GM19035 (cell line): ENCODE measurements at regions not wholly inside any gene's neighbourhood (a gene's known extent, or its start where the extent isn't known, plus 50 kb on each side); places are given as distances from the start of the nearest gene placed in this dataset.
"Not testable (repeated sequence)": the region's sequence is repeated elsewhere in the genome, so short reads cannot be mapped to it uniquely, and the experiment has no call there.

Experiments
- ATAC-seq: cut with Tn5 transposase; IDR thresholded peaks from one replicate; pipeline ENCODE4 v1.9.1; 2021; ENCODE audit not compliant: unreplicated experiment

GRCh38 chr6:115873901-115874300 lies 186.8 kb downstream of the FRK start:
- ATAC-seq: no peak

- no peak for ATAC-seq
Measured at GRCh38 chr6:115870464-115870863, 190.2 kb downstream of the FRK start.

DNA sequence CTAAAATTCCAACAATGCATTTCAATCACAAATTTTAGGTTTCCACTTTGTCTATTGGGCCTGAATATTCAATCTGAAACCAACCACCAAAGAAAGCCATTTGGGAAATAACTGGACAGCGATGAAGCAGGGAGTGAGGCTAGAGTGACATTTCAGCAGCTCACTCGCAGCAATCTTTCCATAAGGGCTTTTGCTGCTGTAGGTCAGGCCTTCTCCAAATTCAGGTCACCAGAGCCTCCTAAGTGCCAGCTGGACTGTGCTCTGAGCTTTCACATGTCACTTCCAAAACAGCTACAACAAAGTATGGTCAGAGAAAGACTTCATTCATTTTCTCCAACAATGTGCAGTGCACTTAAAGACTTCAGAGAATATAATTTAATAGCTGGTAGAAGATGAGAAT lies 194.8 kb downstream of the FRK start:
- ATAC-seq: no peak

DNA sequence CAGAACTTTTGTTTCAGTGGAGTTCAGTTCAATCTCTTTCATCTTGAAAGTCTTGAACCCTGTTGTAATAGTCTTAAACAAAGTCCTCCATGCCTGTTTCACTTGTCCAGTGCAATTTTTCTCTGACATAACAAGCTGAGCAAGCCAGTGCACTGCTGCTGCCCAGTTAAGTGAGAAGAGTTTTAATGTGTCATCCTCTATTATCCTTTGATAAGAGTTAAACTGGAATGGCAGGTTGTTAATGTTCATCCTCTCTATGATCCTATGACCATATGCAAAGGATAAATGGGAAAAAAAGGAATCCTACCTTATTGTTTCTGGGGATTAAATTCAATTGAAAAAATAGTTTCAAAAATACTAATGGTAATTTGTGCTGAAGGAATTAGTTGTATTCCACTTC lies 197.5 kb downstream of the FRK start:
- ATAC-seq: no peak

DNA sequence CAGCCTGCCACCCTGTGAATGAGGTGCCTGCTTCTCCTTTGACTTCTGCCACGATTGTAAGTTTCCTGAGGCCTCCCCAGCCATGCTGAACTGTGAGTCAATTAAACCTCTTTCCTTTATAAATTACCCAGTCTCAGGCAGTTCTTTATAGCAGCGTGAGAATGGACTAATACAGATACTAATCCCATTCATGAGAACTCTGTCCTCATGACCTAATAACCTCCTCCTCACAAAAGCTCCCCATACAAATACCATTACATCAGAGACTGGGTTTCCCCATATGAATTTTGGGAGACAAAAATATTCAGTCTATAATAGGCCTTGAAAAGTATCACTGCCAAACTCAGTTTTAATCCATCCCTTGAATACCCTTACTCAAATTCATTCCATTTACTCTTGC lies 199.0 kb downstream of the FRK start:
- ATAC-seq: not testable (repeated sequence)

GRCh38 chr6:115859577-115859976 lies 201.1 kb downstream of the FRK start:
- not testable (repeated sequence) for ATAC-seq

GRCh38 chr6:115854866-115855665 lies 205.6 kb downstream of the FRK start:
- no peak for ATAC-seq

DNA sequence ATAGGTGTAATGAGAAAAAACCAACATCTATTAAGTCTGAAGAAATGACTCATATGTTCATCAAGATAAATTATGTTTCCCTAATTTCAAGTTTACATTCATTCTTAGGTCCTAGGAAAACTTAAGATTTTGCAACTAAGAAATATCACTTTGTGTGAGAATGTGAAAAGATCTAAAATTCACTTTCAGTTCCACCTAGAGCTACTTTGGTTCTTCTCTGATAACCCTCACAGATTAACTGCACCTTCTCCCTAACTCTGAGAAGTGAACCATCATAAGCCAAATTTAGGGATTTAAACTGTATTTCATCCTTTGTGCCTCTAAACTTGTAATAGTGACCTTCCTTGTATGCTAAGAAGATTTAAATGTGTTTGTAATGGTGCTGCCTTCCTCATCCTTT lies 213.0 kb downstream of the FRK start:
- ATAC-seq: no peak

DNA sequence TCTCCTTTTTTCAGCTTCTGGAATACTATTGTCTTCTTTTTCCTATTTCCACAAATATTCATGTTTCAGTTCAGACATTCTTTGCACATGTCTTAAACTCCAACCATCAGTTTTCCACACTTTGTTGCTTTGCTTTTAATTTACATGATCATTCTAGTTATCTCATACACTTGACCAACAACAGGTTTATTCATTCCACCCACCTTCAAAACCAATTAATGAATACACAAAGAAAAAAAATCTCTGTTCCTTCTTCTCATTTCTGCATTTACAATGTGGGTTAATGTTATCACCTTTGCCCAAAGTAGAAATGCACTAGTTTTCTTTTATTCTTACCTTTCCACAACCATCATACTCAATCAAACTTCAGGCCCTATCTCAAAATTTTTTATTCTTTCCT lies 216.7 kb downstream of the FRK start:
- no peak for ATAC-seq

DNA sequence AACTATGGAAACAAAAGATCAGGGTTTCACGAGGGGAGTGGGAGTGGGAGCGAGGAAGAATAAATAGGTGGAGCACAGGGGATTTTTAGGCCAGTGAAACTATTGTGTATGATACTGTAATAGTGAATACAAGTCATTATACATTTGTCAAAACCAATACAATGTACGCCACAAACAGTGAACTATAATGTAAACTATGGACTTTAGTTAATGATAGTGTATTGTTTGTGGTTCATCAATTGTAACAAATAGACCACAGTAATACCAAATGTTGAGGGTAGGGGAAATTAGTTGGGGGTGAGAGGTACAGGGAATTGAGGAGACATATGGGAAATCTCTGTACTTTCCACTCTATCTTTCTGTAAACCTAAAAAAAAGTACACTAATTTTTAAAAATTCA lies 218.4 kb downstream of the FRK start:
- no peak for ATAC-seq

DNA sequence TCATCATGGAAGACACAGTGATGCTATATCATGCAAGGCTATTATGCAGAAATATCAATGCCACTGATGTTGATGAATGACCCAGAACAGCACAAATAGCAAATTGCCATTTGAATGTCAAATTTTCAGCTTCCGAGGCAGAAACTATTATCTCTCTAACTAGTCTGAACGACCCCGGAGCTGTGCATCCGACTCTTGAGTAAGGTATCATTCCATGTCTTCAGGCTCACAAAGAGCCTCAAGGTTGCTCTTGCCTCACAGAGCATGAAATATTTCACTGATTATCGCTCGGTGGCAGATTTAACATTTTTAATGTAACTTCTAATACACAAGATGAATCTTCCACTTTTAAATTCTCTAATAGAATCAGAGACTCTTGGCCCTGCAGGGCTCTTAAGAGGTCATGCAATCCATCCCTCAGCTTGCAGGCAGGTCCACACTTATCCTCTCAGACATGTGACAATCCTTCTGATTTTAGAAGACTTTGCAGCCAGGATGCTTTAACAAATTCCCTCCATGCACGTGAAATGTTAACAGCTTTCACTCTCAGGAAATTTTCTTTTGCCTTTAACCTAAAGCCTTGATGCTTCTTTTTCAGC lies 221.0 kb downstream of the FRK start:
- no peak for ATAC-seq

- peak; percentile 94 for ATAC-seq
Measured at GRCh38 chr6:115838763-115839401, 221.8 kb downstream of the FRK start.

- no peak for ATAC-seq
Measured at GRCh38 chr6:115838216-115838615, 222.5 kb downstream of the FRK start.

DNA sequence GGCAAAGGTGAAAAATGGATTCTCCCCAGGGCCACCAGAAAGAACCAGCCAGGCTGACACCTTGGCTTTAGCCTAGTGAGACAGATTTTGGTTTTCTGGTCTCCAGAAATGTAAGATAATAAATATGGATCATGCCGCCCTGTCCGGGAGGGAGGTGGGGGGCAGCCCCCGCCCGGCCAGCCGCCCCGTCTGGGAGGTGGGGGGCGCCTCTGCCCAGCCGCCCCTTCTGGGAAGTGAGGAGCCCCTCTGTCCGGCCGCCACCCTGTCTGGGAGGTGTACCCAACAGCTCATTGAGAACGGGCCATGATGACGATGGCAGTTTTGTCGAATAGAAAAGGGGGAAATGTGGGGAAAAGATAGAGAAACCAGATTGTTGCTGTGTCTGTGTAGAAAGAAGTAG lies 224.3 kb downstream of the FRK start:
- not testable (repeated sequence) for ATAC-seq

- ATAC-seq: no peak
Measured at GRCh38 chr6:115835314-115835713, 225.4 kb downstream of the FRK start.

DNA sequence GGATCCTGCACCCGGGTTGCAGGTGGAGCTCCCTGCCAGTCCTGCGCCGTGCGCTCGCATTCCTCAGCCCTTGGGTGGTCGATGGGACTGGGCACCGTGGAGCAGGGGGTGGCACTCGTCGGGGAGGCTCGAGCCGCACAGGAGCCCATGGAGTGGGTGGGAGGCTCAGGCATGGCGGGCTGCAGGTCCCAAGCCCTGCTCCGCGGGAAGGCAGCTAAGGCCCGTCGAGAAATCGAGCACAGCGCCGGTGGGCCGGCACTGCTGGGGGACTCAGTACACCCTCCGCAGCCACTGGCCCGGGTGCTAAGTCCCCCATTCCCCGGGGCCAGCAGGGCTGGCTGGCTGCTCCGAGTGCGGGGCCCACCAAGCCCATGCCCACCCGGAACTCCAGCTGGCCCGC lies 226.1 kb downstream of the FRK start:
- ATAC-seq: not testable (repeated sequence)

- no peak for ATAC-seq
Measured at GRCh38 chr6:115832786-115833185, 227.9 kb downstream of the FRK start.

GRCh38 chr6:115832186-115832585 lies 228.5 kb downstream of the FRK start:
- ATAC-seq: no peak

DNA sequence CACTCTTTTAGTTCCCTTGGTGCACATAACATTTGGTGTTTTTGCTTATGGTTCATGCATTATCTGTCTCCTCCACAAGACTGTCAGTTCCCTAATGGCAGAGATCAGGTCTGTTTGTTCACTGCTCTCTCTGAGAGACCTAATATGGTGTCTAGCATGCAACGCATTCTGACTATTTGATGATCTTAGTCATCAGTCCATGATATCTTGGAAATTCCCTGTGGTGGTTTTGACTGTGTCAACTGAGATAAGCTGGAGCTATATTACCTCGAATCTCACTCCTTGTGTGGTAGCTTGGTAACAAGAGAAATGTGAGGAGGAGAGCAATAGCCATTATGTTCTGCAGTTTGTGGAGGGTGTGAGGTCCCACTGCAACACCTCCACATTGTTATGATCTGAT lies 229.8 kb downstream of the FRK start:
- no peak for ATAC-seq

- no peak for ATAC-seq
Measured at GRCh38 chr6:115821798-115822197, 238.9 kb downstream of the FRK start.

- no peak for ATAC-seq
Measured at GRCh38 chr6:115819506-115819905, 241.2 kb downstream of the FRK start.

- ATAC-seq: no peak
Measured at GRCh38 chr6:115817161-115817560, 243.5 kb downstream of the FRK start.
